Caco-2 (cell line): ENCODE measurements at regions not wholly inside any gene's neighbourhood (a gene's known extent, or its start where the extent isn't known, plus 50 kb on each side); places are given as distances from the start of the nearest gene placed in this dataset.
"Not testable (repeated sequence)": the region's sequence is repeated elsewhere in the genome, so short reads cannot be mapped to it uniquely, and the experiment has no call there.

Experiments used
- BruUV-seq: library from RNA; stranded (reverse); fragments of 400-500 nt; replicated peaks from 2 replicates; lab custom pipeline; 2021; lab: Mats Ljungman, UMichigan
- CTCF ChIA-PET: fragments of 300-600 bp; sonication (Branson Sonifier 250); formaldehyde crosslinking; loops from one replicate; lab custom pipeline; 2022; ENCODE audit warnings: antibody characterized with exemption; lab: Charles Lee
- POLR2A ChIA-PET: fragments of 300-600 bp; sonication (Branson Sonifier 250); formaldehyde crosslinking; loops from one replicate; lab custom pipeline; 2022; ENCODE audit warnings: antibody characterized with exemption; lab: Charles Lee
- DNase-seq, 2 experiments: peaks; one replicate each; pipeline versions ENCODE4 v3.0.0 to v3.0.0-alpha.2; 2020 to 2022
- H3K27me3 ChIP-seq: replicated peaks from 2 replicates; pipeline ENCODE4 v1.6.0; 2011; ENCODE audit warnings: low read length; ENCODE audit not compliant: control insufficient read depth, insufficient read depth
- H3K36me3 ChIP-seq: 2 replicates; pipeline ENCODE4 v1.5.1; 2011; ENCODE audit warnings: low read length; ENCODE audit not compliant: control insufficient read depth, insufficient read depth
- H3K4me1 ChIP-seq: fragments of 250-450 bp; sonication (Bioruptor Pico); 2 replicates; pipeline ENCODE4 v1.5.1; 2020; ENCODE audit warnings: mild to moderate bottlenecking
- H3K4me3 ChIP-seq: 2 replicates; pipeline ENCODE4 v1.5.1; 2011; ENCODE audit warnings: low read depth, mild to moderate bottlenecking, control low read depth, low read length
- H3K9me3 ChIP-seq: fragments of 250-450 bp; sonication (Bioruptor Pico); 2 replicates; pipeline ENCODE4 v1.5.1; 2020; ENCODE audit warnings: mild to moderate bottlenecking, moderate library complexity
- H3K27ac Mint-ChIP-seq: one replicate; pipeline ENCODE4 v1.8.0; 2022; ENCODE audit warnings: mixed read lengths; ENCODE audit not compliant: unreplicated experiment
- H3K27me3 Mint-ChIP-seq: one replicate; pipeline ENCODE4 v1.8.0; 2022; ENCODE audit warnings: mixed read lengths; ENCODE audit not compliant: insufficient read depth, unreplicated experiment
- H3K36me3 Mint-ChIP-seq: one replicate; pipeline ENCODE4 v1.8.0; 2022; ENCODE audit warnings: mild to moderate bottlenecking, mixed read lengths; ENCODE audit not compliant: insufficient read depth, unreplicated experiment
- H3K4me1 Mint-ChIP-seq: one replicate; pipeline ENCODE4 v1.8.0; 2022; ENCODE audit warnings: low read depth, mixed read lengths; ENCODE audit not compliant: unreplicated experiment
- H3K4me3 Mint-ChIP-seq: one replicate; pipeline ENCODE4 v1.8.0; 2022; ENCODE audit warnings: mild to moderate bottlenecking, moderate library complexity, mixed read lengths; ENCODE audit not compliant: unreplicated experiment
- H3K9me3 Mint-ChIP-seq: one replicate; pipeline ENCODE4 v1.8.0; 2022; ENCODE audit warnings: mixed read lengths; ENCODE audit not compliant: unreplicated experiment
- intact Hi-C: fragments of 100-400 bp; cut with micrococcal nuclease; formaldehyde crosslinking; loops from one replicate; pipeline ENCODE4 v1.10.0; 2022; ENCODE audit not compliant: unreplicated experiment
- TF ChIP-seq, protein P1 (sequence below), 2 experiments: fragments of 200-600 bp in 1 of 2; IDR thresholded peaks; 1 replicate in 1 of 2; 2 replicates in 1 of 2; pipeline versions ENCODE4 v1.5.1 to v1.8.0; 2011 to 2022; ENCODE audit warnings: antibody characterized with exemption in 1 of 2, control low read depth in 1 of 2, inconsistent platforms in 1 of 2, low read depth in 1 of 2, low read length in 1 of 2, mild to moderate bottlenecking in 1 of 2, moderate library complexity in 1 of 2; ENCODE audit not compliant: insufficient read depth in 1 of 2, severe bottlenecking in 1 of 2, unreplicated experiment in 1 of 2

DNA sequence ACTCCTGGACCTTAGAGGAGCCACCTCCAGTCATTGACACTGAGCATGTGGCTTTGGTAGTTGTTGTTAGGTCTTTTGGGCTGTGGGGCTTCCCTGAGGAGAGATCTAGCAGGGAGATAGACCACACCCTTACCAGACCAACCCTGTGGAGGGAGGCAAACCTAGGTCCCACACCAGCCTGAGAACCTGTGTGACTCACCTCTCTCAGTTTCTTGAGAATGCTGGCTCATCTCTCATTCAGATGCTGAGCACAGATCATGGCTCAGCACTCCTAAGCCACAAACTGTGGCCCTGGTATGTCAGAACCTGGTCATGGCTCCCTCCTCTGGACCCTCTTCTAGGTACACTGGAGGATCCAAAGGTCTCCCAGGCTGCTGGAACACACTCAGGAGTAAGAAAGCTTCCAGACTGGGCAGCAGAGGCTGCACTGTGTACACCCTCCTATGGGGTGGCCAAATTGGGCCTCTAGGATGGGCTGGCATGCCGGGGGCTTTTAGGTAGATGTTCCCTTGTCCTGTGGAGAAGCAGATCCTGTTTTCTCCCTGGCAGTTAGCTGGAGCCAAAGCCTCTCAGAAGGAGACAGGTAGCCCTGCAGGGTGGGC is 1294.5 kb downstream of the KHDRBS2 start:
- Mint-ChIP-seq H3K4me3 (no peak overlapping the region), H3K4me1 (no peaks in the 10 kb centered on the region), H3K27ac (no peak overlapping the region), H3K9me3 (no peaks in the 10 kb centered on the region), H3K27me3 (no peaks in the 10 kb centered on the region), H3K36me3 (no peaks in the 10 kb centered on the region)
- H3K9me3 ChIP-seq = no peaks in the 10 kb centered on the region
- H3K4me3 ChIP-seq = no peak overlapping the region
- POLR2A ChIA-PET = no interaction called here
- no TSS peak for BruUV-seq
- CTCF ChIA-PET = no interaction called here
- intact Hi-C loops = no loop called here
- DNase-seq = no peak
- H3K4me1 ChIP-seq = no peaks in the 10 kb centered on the region
- no peaks in the 10 kb centered on the region for H3K27me3 ChIP-seq
- H3K36me3 ChIP-seq = no peaks in the 10 kb centered on the region
- TF ChIP-seq, protein P1, sequence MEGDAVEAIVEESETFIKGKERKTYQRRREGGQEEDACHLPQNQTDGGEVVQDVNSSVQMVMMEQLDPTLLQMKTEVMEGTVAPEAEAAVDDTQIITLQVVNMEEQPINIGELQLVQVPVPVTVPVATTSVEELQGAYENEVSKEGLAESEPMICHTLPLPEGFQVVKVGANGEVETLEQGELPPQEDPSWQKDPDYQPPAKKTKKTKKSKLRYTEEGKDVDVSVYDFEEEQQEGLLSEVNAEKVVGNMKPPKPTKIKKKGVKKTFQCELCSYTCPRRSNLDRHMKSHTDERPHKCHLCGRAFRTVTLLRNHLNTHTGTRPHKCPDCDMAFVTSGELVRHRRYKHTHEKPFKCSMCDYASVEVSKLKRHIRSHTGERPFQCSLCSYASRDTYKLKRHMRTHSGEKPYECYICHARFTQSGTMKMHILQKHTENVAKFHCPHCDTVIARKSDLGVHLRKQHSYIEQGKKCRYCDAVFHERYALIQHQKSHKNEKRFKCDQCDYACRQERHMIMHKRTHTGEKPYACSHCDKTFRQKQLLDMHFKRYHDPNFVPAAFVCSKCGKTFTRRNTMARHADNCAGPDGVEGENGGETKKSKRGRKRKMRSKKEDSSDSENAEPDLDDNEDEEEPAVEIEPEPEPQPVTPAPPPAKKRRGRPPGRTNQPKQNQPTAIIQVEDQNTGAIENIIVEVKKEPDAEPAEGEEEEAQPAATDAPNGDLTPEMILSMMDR (IDR thresholded peaks at IDR 0.05; ENCODE audit: insufficient read depth in 1 of 2, low read depth in 1 of 2, low read length in 1 of 2, severe bottlenecking in 1 of 2, unreplicated experiment in 1 of 2) = no peak

DNA sequence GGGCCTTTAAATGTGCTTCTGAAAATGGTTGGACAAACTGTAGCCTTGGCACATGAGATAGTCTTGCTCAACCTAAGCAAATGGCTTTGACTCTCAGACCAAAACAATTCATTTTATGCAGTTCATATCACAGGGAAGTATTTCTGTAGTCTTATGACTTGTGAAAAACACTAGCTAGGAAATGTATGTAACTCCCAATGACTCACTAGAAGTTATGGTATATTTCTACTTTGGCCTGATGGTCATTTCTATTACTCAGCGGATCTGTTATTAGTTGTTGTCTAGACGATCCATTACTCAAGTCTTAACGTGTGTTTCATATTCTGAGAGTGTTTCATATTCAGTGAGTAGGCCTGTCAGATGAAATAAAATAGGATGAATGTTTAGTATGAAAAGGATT is 1333.5 kb downstream of the KHDRBS2 start:
- H3K4me1 ChIP-seq = no peaks in the 10 kb centered on the region
- no peaks in the 10 kb centered on the region for H3K9me3 ChIP-seq
- no peaks in the 10 kb centered on the region for H3K36me3 ChIP-seq
- H3K4me3 ChIP-seq = no peak overlapping the region
- Mint-ChIP-seq H3K27me3 (no peaks in the 10 kb centered on the region), H3K9me3 (no peaks in the 10 kb centered on the region), H3K4me1 (no peaks in the 10 kb centered on the region), H3K36me3 (no peaks in the 10 kb centered on the region), H3K27ac (no peak overlapping the region), H3K4me3 (no peak overlapping the region)
- CTCF ChIA-PET = no interaction called here
- POLR2A ChIA-PET = no interaction called here
- no peak for DNase-seq
- TF ChIP-seq, protein P1 (IDR thresholded peaks at IDR 0.05; ENCODE audit: insufficient read depth in 1 of 2, low read depth in 1 of 2, low read length in 1 of 2, severe bottlenecking in 1 of 2, unreplicated experiment in 1 of 2) = no peak
- intact Hi-C loops = no loop called here
- no peaks in the 10 kb centered on the region for H3K27me3 ChIP-seq
- no TSS peak for BruUV-seq

DNA sequence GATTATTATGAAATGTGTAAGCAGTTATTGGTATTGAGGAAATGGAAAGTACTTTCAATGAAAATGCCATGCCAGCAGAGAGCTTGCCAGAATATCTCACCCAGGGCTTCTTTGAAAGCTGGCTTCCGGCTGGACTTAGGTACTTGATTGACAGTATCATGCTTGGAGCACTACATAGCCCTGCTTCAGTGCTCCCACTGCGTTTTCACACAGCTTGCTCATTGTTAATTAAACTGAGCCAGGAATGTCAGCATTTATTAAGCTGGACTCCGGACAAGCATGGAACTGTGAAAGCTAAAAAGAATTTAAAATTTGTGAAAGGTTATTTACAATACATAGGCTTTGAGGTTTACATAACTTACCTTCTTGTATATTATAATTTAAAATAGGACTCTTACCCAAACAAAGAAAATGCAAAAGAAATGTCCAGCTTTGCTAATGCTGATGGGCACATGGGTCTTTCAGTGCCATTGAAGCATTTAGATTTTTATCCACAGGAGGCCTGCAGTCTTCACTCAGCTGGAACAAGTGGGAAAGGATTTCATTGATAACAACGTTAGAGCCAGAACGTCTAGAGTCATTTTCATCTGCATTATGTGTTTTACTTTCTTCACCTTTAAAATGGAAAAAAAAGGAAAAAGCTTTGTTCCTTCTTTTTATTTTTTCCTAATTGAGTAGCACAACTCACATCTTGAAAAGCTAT is 1335.7 kb downstream of the KHDRBS2 start:
- H3K4me1 Mint-ChIP-seq, BruUV-seq, H3K4me1 ChIP-seq, POLR2A ChIA-PET, H3K4me3 ChIP-seq, H3K36me3 Mint-ChIP-seq, H3K9me3 Mint-ChIP-seq, intact Hi-C loops, DNase-seq, CTCF ChIA-PET, H3K9me3 ChIP-seq, H3K27me3 Mint-ChIP-seq, H3K27me3 ChIP-seq, H3K27ac Mint-ChIP-seq, H3K4me3 Mint-ChIP-seq, H3K36me3 ChIP-seq: not testable (repeated sequence)

DNA sequence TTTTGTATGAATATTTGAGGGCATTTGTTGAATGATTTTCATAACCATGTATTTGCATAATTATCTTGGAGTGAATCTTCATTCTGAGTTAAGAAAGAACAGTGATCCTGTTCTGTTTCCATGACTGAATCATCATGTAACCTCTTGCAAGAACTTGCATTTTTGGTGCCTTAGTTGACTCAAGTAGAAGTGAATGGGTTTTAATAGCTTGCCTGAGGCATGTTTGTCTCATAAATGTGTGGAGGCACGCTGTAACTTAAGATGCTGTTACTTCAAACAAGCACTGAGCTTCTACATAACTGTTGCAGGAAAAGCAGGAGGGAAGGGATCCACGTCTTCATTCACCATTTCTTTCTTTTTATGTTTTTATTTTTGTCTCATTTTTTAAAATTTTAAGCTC is 1338.6 kb downstream of the KHDRBS2 start:
- CTCF ChIA-PET, DNase-seq, H3K36me3 Mint-ChIP-seq, H3K4me1 ChIP-seq, H3K4me3 ChIP-seq, H3K4me1 Mint-ChIP-seq, H3K36me3 ChIP-seq, BruUV-seq, intact Hi-C loops, H3K27ac Mint-ChIP-seq, H3K27me3 Mint-ChIP-seq, H3K4me3 Mint-ChIP-seq, H3K9me3 Mint-ChIP-seq, H3K9me3 ChIP-seq, H3K27me3 ChIP-seq, POLR2A ChIA-PET: not testable (repeated sequence)

DNA sequence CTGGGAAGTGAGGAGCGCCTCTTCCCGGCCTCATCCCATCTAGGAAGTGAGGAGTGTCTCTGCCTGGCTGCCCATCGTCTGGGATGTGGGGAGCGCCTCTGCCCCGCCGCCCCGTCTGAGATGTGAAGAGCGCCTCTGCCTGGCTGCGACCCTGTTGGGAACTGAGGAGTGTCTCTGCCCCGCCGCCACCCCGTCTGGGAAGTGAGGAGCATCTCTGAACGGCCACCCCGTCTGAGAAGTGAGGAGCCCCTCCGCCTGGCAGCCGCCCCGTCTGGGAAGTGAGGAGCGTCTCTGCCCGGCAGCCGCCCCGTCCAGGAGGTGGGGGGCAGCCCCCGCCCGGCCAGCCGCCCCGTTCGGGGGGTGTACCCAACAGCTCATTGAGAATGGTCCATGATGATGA is 1341.2 kb downstream of the KHDRBS2 start:
- H3K27me3 ChIP-seq, H3K36me3 Mint-ChIP-seq, POLR2A ChIA-PET, H3K4me3 ChIP-seq, H3K36me3 ChIP-seq, H3K4me3 Mint-ChIP-seq, H3K4me1 Mint-ChIP-seq, BruUV-seq, H3K9me3 ChIP-seq, H3K27ac Mint-ChIP-seq, H3K27me3 Mint-ChIP-seq, H3K9me3 Mint-ChIP-seq, DNase-seq, CTCF ChIA-PET, intact Hi-C loops, H3K4me1 ChIP-seq: not testable (repeated sequence)
